ENCODE measurements at regions not wholly inside any gene's neighbourhood (a gene's known extent, or its start where the extent isn't known, plus 50 kb on each side); places are given as distances from the start of the nearest gene placed in this dataset.

DNA sequence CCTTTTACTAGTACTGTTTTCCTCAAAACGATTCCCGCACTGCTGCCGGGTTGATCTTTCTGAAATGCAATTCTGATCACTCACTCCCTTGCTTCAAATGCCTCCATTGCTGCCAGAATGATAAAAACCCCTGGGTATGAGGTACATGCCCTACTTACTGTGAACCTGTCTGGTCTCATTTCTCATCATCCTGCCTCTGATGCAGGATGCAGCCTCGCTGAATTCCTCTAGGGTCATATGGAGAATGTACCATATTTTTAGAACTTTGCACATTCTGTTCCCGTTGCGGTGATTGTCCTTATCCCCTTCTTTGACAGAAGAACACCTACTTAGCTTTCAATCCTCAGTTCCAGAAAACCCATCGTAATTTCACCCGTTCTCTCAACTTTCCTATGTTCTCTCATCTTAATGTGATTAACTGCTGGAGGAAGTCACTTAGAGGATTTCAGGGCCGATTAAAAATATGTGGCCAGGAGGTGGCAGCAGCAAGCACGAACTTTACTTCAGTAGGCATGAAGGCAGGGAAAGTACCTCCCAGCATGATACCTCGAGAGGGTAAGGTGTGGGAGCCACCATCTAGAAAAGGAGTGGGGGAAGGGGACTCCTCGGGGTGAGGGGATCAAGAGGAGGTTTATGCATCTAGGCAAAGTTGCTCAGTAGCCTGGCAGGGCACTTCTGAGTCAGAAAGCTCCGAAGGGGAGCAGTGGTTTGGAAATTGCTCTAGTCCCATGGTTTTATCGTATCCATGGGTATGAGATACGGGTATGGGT, 361.5 kb upstream of the ZP4 start:
- 53% methylated on average over 15 of the region's 15 CpGs for WGBS
- peak; percentile 47 for DNase-seq (ENCODE audit: low spot score)

DNA sequence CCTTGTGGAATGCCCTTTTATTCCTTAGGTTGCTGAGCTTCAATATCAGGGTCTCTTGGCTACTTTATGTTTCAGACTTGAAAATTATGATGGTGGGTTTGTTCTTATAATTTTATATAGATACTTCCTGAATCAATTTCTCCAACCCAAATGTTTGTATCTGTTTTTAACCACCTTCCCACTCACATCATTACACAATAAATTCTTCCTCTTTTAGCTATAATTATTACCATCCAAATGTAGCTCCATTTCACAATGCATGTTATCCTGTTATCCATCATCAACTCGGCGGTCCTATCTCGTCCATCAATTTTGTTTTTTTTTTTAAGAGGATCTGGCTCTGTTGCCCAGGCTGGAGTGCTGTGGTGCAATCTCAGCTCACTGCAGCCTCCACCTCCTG, 357.6 kb upstream of the ZP4 start:
- 85% methylated on average over 3 of the region's 3 CpGs for WGBS
- H3K4me1 ChIP-seq (ENCODE audit: control insufficient read depth in 4 of 4, insufficient read depth in 4 of 4, low read length in 3 of 4) = no peaks in the 10 kb centered on the region
- no peak overlapping the region for H3K4me3 ChIP-seq (ENCODE audit: low read depth in 1 of 3, low read length in 3 of 3)
- no peak overlapping the region for H3K27ac ChIP-seq (ENCODE audit: low read depth in 1 of 2, low read length in 2 of 2)
- no peaks in the 10 kb centered on the region for H3K27me3 ChIP-seq (ENCODE audit: control insufficient read depth in 4 of 4, insufficient read depth in 4 of 4, low read length in 3 of 4)
- no peak overlapping the region for H3K9ac ChIP-seq (ENCODE audit: low read depth in 1 of 2, low read length in 2 of 2)
- TF ChIP-seq HNF4A (conservative IDR thresholded peaks at IDR 0.05) = no peak
- TF ChIP-seq FOXA1 (IDR thresholded peaks at IDR 0.05) = no peak
- TF ChIP-seq YY1 (IDR thresholded peaks at IDR 0.05) = no peak
- TF ChIP-seq RXRA (IDR thresholded peaks at IDR 0.05) = no peak
- no peaks in the 10 kb centered on the region for H3K9me3 ChIP-seq (ENCODE audit: control insufficient read depth in 4 of 4, low read length in 3 of 4)
- H3K36me3 ChIP-seq (ENCODE audit: control insufficient read depth in 4 of 4, insufficient read depth in 3 of 4, low read depth in 1 of 4, low read length in 3 of 4) = no peaks in the 10 kb centered on the region
- DNase-seq (ENCODE audit: low spot score) = no peak

More for the DNA sequence above, 361.5 kb upstream of the ZP4 start:
- H3K27me3 ChIP-seq (ENCODE audit: control insufficient read depth in 4 of 4, insufficient read depth in 4 of 4, low read length in 3 of 4) = no peaks in the 10 kb centered on the region
- H3K9ac ChIP-seq (ENCODE audit: low read depth in 1 of 2, low read length in 2 of 2) = no peak overlapping the region
- H3K9me3 ChIP-seq (ENCODE audit: control insufficient read depth in 4 of 4, low read length in 3 of 4) = no peaks in the 10 kb centered on the region
- no peak overlapping the region for H3K27ac ChIP-seq (ENCODE audit: low read depth in 1 of 2, low read length in 2 of 2)
- TF ChIP-seq RAD21 (IDR thresholded peaks at IDR 0.05) (peak; percentile 92 to 97), CTCF (IDR thresholded peaks at IDR 0.05; ENCODE audit: low read depth, low read length, missing input control) (peak; percentile 55), TAF1 (conservative IDR thresholded peaks at IDR 0.05) (no peak)
- no peak overlapping the region for H3K4me3 ChIP-seq (ENCODE audit: low read depth in 1 of 3, low read length in 3 of 3)
- H3K36me3 ChIP-seq (ENCODE audit: control insufficient read depth in 4 of 4, insufficient read depth in 3 of 4, low read depth in 1 of 4, low read length in 3 of 4) = no peaks in the 10 kb centered on the region
- H3K4me1 ChIP-seq (ENCODE audit: control insufficient read depth in 4 of 4, insufficient read depth in 4 of 4, low read length in 3 of 4) = no peaks in the 10 kb centered on the region

DNA sequence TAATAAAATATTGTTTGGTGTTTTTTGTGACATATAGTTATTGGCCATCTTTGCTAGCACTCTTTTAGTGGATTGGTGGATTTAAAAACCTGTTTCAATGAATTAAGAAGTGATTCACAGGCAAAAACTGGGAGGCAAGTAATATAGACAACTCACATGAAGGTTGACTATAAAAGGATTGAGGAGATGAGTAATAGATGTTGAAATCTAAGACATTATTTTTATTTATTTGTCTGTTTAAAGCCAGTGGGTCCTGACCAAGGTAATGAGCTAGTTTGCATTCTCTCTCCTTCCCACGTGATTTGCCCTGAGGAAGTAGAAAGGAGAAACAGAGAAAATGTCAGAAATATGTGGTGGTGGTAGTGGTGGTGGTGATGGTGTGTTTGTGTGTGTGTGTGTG, 351.5 kb upstream of the ZP4 start:
- TF ChIP-seq HNF4A (conservative IDR thresholded peaks at IDR 0.05) (no peak), TAF1 (conservative IDR thresholded peaks at IDR 0.05) (no peak), CTCF (IDR thresholded peaks at IDR 0.05; ENCODE audit: low read depth, low read length, missing input control) (no peak), RXRA (IDR thresholded peaks at IDR 0.05) (no peak), HNF4G (IDR thresholded peaks at IDR 0.05) (no peak), RAD21 (IDR thresholded peaks at IDR 0.05) (no peak), ZBTB33 (IDR thresholded peaks at IDR 0.05) (no peak), JUND (IDR thresholded peaks at IDR 0.05) (no peak), NR2F2 (IDR thresholded peaks at IDR 0.05) (no peak), EGR1 (IDR thresholded peaks at IDR 0.05; ENCODE audit: low read depth in 2 of 2) (no peak), GABPA (IDR thresholded peaks at IDR 0.05 in 1 of 2, conservative IDR thresholded peaks at IDR 0.05 in 1 of 2) (no peak), SP1 (IDR thresholded peaks at IDR 0.05) (no peak)
- TF ChIP-seq, protein P1, sequence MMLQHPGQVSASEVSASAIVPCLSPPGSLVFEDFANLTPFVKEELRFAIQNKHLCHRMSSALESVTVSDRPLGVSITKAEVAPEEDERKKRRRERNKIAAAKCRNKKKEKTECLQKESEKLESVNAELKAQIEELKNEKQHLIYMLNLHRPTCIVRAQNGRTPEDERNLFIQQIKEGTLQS (IDR thresholded peaks at IDR 0.05) = no peak
- TF ChIP-seq, protein P2, sequence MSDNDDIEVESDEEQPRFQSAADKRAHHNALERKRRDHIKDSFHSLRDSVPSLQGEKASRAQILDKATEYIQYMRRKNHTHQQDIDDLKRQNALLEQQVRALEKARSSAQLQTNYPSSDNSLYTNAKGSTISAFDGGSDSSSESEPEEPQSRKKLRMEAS (IDR thresholded peaks at IDR 0.05) = no peak
- TF ChIP-seq, protein P3, sequence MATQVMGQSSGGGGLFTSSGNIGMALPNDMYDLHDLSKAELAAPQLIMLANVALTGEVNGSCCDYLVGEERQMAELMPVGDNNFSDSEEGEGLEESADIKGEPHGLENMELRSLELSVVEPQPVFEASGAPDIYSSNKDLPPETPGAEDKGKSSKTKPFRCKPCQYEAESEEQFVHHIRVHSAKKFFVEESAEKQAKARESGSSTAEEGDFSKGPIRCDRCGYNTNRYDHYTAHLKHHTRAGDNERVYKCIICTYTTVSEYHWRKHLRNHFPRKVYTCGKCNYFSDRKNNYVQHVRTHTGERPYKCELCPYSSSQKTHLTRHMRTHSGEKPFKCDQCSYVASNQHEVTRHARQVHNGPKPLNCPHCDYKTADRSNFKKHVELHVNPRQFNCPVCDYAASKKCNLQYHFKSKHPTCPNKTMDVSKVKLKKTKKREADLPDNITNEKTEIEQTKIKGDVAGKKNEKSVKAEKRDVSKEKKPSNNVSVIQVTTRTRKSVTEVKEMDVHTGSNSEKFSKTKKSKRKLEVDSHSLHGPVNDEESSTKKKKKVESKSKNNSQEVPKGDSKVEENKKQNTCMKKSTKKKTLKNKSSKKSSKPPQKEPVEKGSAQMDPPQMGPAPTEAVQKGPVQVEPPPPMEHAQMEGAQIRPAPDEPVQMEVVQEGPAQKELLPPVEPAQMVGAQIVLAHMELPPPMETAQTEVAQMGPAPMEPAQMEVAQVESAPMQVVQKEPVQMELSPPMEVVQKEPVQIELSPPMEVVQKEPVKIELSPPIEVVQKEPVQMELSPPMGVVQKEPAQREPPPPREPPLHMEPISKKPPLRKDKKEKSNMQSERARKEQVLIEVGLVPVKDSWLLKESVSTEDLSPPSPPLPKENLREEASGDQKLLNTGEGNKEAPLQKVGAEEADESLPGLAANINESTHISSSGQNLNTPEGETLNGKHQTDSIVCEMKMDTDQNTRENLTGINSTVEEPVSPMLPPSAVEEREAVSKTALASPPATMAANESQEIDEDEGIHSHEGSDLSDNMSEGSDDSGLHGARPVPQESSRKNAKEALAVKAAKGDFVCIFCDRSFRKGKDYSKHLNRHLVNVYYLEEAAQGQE (IDR thresholded peaks at IDR 0.05) = no peak
- Histone ChIP-seq H3K9me3 (ENCODE audit: control insufficient read depth in 4 of 4, low read length in 3 of 4) (no peaks in the 10 kb centered on the region), H3K9ac (ENCODE audit: low read depth in 1 of 2, low read length in 2 of 2) (no peak overlapping the region), H3K27me3 (ENCODE audit: control insufficient read depth in 4 of 4, insufficient read depth in 4 of 4, low read length in 3 of 4) (no peaks in the 10 kb centered on the region), H3K4me3 (ENCODE audit: low read depth in 1 of 3, low read length in 3 of 3) (no peak overlapping the region), H3K36me3 (ENCODE audit: control insufficient read depth in 4 of 4, insufficient read depth in 3 of 4, low read depth in 1 of 4, low read length in 3 of 4) (no peaks in the 10 kb centered on the region), H3K4me1 (ENCODE audit: control insufficient read depth in 4 of 4, insufficient read depth in 4 of 4, low read length in 3 of 4) (no peaks in the 10 kb centered on the region), H3K27ac (ENCODE audit: low read depth in 1 of 2, low read length in 2 of 2) (no peak overlapping the region)
- no peak for DNase-seq (ENCODE audit: low spot score)
- WGBS = 62% methylated on average over 1 of the region's 1 CpG
